ENCODE measurements at regions not wholly inside any gene's neighbourhood (a gene's known extent, or its start where the extent isn't known, plus 50 kb on each side); places are given as distances from the start of the nearest gene placed in this dataset.

DNA sequence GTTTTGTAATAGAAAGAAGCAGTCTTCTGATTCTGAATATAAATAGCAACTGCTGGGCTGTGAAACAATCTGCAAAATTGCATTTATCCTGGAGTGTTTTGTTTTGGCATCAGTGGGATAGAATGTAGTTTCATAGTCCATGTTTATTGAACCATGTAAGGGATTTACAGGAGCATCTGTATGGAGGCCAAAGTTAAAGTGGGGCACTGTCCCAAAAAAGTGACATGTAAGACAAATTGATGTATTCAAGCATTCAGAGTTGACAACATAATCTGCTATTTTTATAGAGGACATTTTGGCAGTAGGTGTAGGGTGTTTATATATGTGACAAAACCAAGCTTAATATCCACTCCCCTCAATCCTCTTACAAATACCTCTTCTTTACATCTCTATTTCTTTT lies 200.5 kb upstream of the ANK2 start:
- no peak overlapping the region for H3K23ac ChIP-seq (ENCODE audit: low read length in 2 of 2)
- H2AFZ ChIP-seq (ENCODE audit: low read depth, low read length) = no peak overlapping the region
- no peak overlapping the region for H3K4ac ChIP-seq (ENCODE audit: low read depth in 1 of 2, low read length in 2 of 2)
- H3K79me1 ChIP-seq (replicated peaks; ENCODE audit: low read length, poor library complexity, severe bottlenecking) = no peaks in the 10 kb centered on the region
- no peaks in the 10 kb centered on the region for H3K36me3 ChIP-seq (ENCODE audit: control insufficient read depth in 1 of 2, insufficient read depth in 2 of 2, low read depth in 1 of 2, low read length in 2 of 2)
- no peak overlapping the region for H3K18ac ChIP-seq (ENCODE audit: low read depth in 1 of 2, low read length in 2 of 2)
- no peak overlapping the region for H2BK5ac ChIP-seq (ENCODE audit: low read depth, low read length, poor library complexity, severe bottlenecking)
- H2BK12ac ChIP-seq (ENCODE audit: low read length in 2 of 2) = no peak overlapping the region
- H4K91ac ChIP-seq (ENCODE audit: low read length) = no peak overlapping the region
- H3K9ac ChIP-seq (ENCODE audit: low read length) = no peak overlapping the region
- H3K4me3 ChIP-seq (ENCODE audit: insufficient read depth in 1 of 2, low read depth in 1 of 2, low read length in 2 of 2) = no peak overlapping the region
- no peak overlapping the region for H3K14ac ChIP-seq (ENCODE audit: low read length in 2 of 2)
- H3K27me3 ChIP-seq (ENCODE audit: control insufficient read depth in 1 of 2, insufficient read depth in 1 of 2, low read length in 2 of 2) = no peaks in the 10 kb centered on the region
- H2BK15ac ChIP-seq (ENCODE audit: low read depth, poor library complexity, severe bottlenecking) = no peak overlapping the region
- H2AK5ac ChIP-seq (ENCODE audit: low read length, severe bottlenecking) = no peak overlapping the region
- no peaks in the 10 kb centered on the region for H3K9me3 ChIP-seq (ENCODE audit: control insufficient read depth, low read length)
- no peak overlapping the region for H3K27ac ChIP-seq (ENCODE audit: low read length, poor library complexity, severe bottlenecking)
- no peak overlapping the region for H2BK120ac ChIP-seq (ENCODE audit: low read depth, low read length)
- H4K8ac ChIP-seq (ENCODE audit: low read length) = no peak overlapping the region
- no peak overlapping the region for H3K4me2 ChIP-seq (ENCODE audit: low read length, poor library complexity, severe bottlenecking)
- no peaks in the 10 kb centered on the region for H3K4me1 ChIP-seq (ENCODE audit: control insufficient read depth, insufficient read depth, low read depth, low read length)
- no peak for DNase-seq

DNA sequence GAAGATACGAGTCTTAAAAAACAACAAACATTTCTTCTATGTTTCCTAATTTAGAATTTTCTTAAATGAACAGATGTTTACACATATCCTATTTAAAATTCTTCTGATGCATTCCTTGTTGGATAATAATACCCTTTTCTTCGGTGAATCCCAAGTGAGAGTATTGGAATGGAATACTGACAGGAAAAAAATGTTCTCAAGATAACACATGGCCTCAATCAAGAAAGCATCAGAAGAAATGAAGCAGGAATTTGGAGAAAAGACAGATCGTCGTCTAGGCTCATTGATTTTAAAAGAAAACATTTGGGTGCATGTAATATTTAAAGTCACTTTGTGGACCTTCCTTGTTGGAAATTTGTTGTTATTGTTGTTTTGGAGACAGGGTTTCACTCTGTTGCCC lies 196.9 kb upstream of the ANK2 start:
- no peak overlapping the region for H4K91ac ChIP-seq (ENCODE audit: low read length)
- no peaks in the 10 kb centered on the region for H3K79me1 ChIP-seq (replicated peaks; ENCODE audit: low read length, poor library complexity, severe bottlenecking)
- no peak for DNase-seq
- H2BK12ac ChIP-seq (ENCODE audit: low read length in 2 of 2) = no peak overlapping the region
- H2BK120ac ChIP-seq (ENCODE audit: low read depth, low read length) = no peak overlapping the region
- H3K18ac ChIP-seq (ENCODE audit: low read depth in 1 of 2, low read length in 2 of 2) = no peak overlapping the region
- no peak overlapping the region for H2BK15ac ChIP-seq (ENCODE audit: low read depth, poor library complexity, severe bottlenecking)
- H2AK5ac ChIP-seq (ENCODE audit: low read length, severe bottlenecking) = no peak overlapping the region
- H3K27ac ChIP-seq (ENCODE audit: low read length, poor library complexity, severe bottlenecking) = no peak overlapping the region
- no peaks in the 10 kb centered on the region for H3K9me3 ChIP-seq (ENCODE audit: control insufficient read depth, low read length)
- H2AFZ ChIP-seq (ENCODE audit: low read depth, low read length) = no peak overlapping the region
- H3K36me3 ChIP-seq (ENCODE audit: control insufficient read depth in 1 of 2, insufficient read depth in 2 of 2, low read depth in 1 of 2, low read length in 2 of 2) = no peaks in the 10 kb centered on the region
- H2BK5ac ChIP-seq (ENCODE audit: low read depth, low read length, poor library complexity, severe bottlenecking) = no peak overlapping the region
- no peak overlapping the region for H3K14ac ChIP-seq (ENCODE audit: low read length in 2 of 2)
- H3K23ac ChIP-seq (ENCODE audit: low read length in 2 of 2) = no peak overlapping the region
- no peak overlapping the region for H4K8ac ChIP-seq (ENCODE audit: low read length)
- H3K4me2 ChIP-seq (ENCODE audit: low read length, poor library complexity, severe bottlenecking) = no peak overlapping the region
- peaks cover 2% of the 10 kb centered on the region for H3K4me1 ChIP-seq (ENCODE audit: control insufficient read depth, insufficient read depth, low read depth, low read length)
- H3K9ac ChIP-seq (ENCODE audit: low read length) = peak overlapping the region; percentile 31
- no peaks in the 10 kb centered on the region for H3K27me3 ChIP-seq (ENCODE audit: control insufficient read depth in 1 of 2, insufficient read depth in 1 of 2, low read length in 2 of 2)
- WGBS = 91% methylated on average over 2 of the region's 4 CpGs
- no peak overlapping the region for H3K4me3 ChIP-seq (ENCODE audit: insufficient read depth in 1 of 2, low read depth in 1 of 2, low read length in 2 of 2)
- H3K4ac ChIP-seq (ENCODE audit: low read depth in 1 of 2, low read length in 2 of 2) = no peak overlapping the region

DNA sequence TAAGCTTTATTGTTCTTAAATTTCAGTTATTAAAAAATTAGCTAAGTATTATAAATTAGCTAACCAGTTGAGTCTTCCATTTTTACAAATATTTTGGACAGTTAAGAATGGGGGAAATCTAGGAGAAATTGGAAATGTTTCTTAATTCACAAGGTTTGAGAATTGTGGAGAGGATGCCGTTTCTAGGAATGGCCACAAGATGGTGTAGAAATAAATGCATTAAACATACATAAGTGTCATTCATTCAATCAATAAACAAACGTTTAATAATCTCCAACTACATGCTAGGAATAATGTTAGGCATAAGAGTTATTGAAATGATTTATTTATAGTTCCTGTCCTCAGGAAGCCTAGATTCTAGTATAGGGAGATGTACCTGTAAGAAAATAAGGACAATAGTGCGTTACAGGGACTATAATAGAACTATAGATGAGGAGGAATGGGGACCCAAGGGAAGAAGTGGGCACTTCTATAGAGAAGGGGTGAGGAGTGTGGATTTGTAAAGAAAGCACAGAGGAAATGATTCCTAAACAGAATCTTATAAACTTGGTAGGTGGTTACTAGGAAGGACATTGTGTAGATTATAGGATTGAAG lies 195.7 kb upstream of the ANK2 start:
- Histone ChIP-seq H2BK120ac (ENCODE audit: low read depth, low read length) (no peak overlapping the region), H2AFZ (ENCODE audit: low read depth, low read length) (no peak overlapping the region), H4K8ac (ENCODE audit: low read length) (no peak overlapping the region), H2AK5ac (ENCODE audit: low read length, severe bottlenecking) (no peak overlapping the region), H3K4me1 (ENCODE audit: control insufficient read depth, insufficient read depth, low read depth, low read length) (peaks cover 2% of the 10 kb centered on the region), H3K27ac (ENCODE audit: low read length, poor library complexity, severe bottlenecking) (no peak overlapping the region), H3K23ac (ENCODE audit: low read length in 2 of 2) (no peak overlapping the region), H2BK15ac (ENCODE audit: low read depth, poor library complexity, severe bottlenecking) (no peak overlapping the region), H3K9ac (ENCODE audit: low read length) (peak overlapping the region; percentile 31), H3K79me1 (replicated peaks; ENCODE audit: low read length, poor library complexity, severe bottlenecking) (no peaks in the 10 kb centered on the region), H3K4me2 (ENCODE audit: low read length, poor library complexity, severe bottlenecking) (no peak overlapping the region), H3K4ac (ENCODE audit: low read depth in 1 of 2, low read length in 2 of 2) (no peak overlapping the region), H3K4me3 (ENCODE audit: insufficient read depth in 1 of 2, low read depth in 1 of 2, low read length in 2 of 2) (no peak overlapping the region), H3K18ac (ENCODE audit: low read depth in 1 of 2, low read length in 2 of 2) (no peak overlapping the region), H3K36me3 (ENCODE audit: control insufficient read depth in 1 of 2, insufficient read depth in 2 of 2, low read depth in 1 of 2, low read length in 2 of 2) (no peaks in the 10 kb centered on the region), H2BK12ac (ENCODE audit: low read length in 2 of 2) (no peak overlapping the region), H3K27me3 (ENCODE audit: control insufficient read depth in 1 of 2, insufficient read depth in 1 of 2, low read length in 2 of 2) (no peaks in the 10 kb centered on the region), H3K14ac (ENCODE audit: low read length in 2 of 2) (no peak overlapping the region), H4K91ac (ENCODE audit: low read length) (no peak overlapping the region), H3K9me3 (ENCODE audit: control insufficient read depth, low read length) (no peaks in the 10 kb centered on the region), H2BK5ac (ENCODE audit: low read depth, low read length, poor library complexity, severe bottlenecking) (no peak overlapping the region)
- WGBS = 95% methylated on average over 1 of the region's 3 CpGs
- no peak for DNase-seq

DNA sequence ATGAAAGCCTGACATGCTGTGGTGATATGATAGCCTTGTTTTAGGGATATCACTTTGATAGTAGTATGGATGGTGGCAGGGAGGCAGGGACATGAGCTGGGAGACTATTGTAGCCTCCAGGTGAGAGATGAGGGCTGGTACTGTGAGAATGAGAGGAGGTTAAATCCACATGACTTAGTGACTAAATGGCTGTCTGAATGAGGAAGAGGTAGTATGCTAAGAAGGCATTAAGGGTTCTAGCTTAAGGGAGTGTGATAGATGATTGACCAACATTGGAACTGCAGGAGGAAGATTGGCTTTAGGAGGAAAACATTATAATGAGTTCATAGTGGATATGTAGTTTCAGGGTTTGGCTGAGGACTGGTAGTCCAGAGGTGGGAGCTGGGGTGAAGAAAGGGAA lies 195.0 kb upstream of the ANK2 start:
- Histone ChIP-seq H3K4ac (ENCODE audit: low read depth in 1 of 2, low read length in 2 of 2) (no peak overlapping the region), H2BK12ac (ENCODE audit: low read length in 2 of 2) (no peak overlapping the region), H3K27ac (ENCODE audit: low read length, poor library complexity, severe bottlenecking) (no peak overlapping the region), H2BK120ac (ENCODE audit: low read depth, low read length) (no peak overlapping the region), H2AFZ (ENCODE audit: low read depth, low read length) (no peak overlapping the region), H3K9ac (ENCODE audit: low read length) (no peak overlapping the region), H3K4me1 (ENCODE audit: control insufficient read depth, insufficient read depth, low read depth, low read length) (peaks cover 2% of the 10 kb centered on the region), H3K18ac (ENCODE audit: low read depth in 1 of 2, low read length in 2 of 2) (no peak overlapping the region), H3K23ac (ENCODE audit: low read length in 2 of 2) (no peak overlapping the region), H3K4me3 (ENCODE audit: insufficient read depth in 1 of 2, low read depth in 1 of 2, low read length in 2 of 2) (no peak overlapping the region), H3K4me2 (ENCODE audit: low read length, poor library complexity, severe bottlenecking) (no peak overlapping the region), H2AK5ac (ENCODE audit: low read length, severe bottlenecking) (no peak overlapping the region), H3K79me1 (replicated peaks; ENCODE audit: low read length, poor library complexity, severe bottlenecking) (no peaks in the 10 kb centered on the region), H3K36me3 (ENCODE audit: control insufficient read depth in 1 of 2, insufficient read depth in 2 of 2, low read depth in 1 of 2, low read length in 2 of 2) (no peaks in the 10 kb centered on the region), H3K9me3 (ENCODE audit: control insufficient read depth, low read length) (no peaks in the 10 kb centered on the region), H3K27me3 (ENCODE audit: control insufficient read depth in 1 of 2, insufficient read depth in 1 of 2, low read length in 2 of 2) (no peaks in the 10 kb centered on the region), H4K8ac (ENCODE audit: low read length) (no peak overlapping the region), H4K91ac (ENCODE audit: low read length) (no peak overlapping the region), H3K14ac (ENCODE audit: low read length in 2 of 2) (no peak overlapping the region), H2BK5ac (ENCODE audit: low read depth, low read length, poor library complexity, severe bottlenecking) (no peak overlapping the region), H2BK15ac (ENCODE audit: low read depth, poor library complexity, severe bottlenecking) (no peak overlapping the region)
- DNase-seq = no peak
